ENCODE measurements at regions not wholly inside any gene's neighbourhood (a gene's known extent, or its start where the extent isn't known, plus 50 kb on each side); places are given as distances from the start of the nearest gene placed in this dataset.

GRCh38 chr7:110600956-110601355, 490.0 kb upstream of the LRRN3 start:
- TF ChIP-seq, protein P1, sequence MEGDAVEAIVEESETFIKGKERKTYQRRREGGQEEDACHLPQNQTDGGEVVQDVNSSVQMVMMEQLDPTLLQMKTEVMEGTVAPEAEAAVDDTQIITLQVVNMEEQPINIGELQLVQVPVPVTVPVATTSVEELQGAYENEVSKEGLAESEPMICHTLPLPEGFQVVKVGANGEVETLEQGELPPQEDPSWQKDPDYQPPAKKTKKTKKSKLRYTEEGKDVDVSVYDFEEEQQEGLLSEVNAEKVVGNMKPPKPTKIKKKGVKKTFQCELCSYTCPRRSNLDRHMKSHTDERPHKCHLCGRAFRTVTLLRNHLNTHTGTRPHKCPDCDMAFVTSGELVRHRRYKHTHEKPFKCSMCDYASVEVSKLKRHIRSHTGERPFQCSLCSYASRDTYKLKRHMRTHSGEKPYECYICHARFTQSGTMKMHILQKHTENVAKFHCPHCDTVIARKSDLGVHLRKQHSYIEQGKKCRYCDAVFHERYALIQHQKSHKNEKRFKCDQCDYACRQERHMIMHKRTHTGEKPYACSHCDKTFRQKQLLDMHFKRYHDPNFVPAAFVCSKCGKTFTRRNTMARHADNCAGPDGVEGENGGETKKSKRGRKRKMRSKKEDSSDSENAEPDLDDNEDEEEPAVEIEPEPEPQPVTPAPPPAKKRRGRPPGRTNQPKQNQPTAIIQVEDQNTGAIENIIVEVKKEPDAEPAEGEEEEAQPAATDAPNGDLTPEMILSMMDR (IDR thresholded peaks at IDR 0.05; ENCODE audit: insufficient read depth, low read depth, low read length), result no peak
- H3K4me3 ChIP-seq (ENCODE audit: low read depth, low read length), result no peak overlapping the region
- no peak for DNase-seq (ENCODE audit: low read depth)

DNA sequence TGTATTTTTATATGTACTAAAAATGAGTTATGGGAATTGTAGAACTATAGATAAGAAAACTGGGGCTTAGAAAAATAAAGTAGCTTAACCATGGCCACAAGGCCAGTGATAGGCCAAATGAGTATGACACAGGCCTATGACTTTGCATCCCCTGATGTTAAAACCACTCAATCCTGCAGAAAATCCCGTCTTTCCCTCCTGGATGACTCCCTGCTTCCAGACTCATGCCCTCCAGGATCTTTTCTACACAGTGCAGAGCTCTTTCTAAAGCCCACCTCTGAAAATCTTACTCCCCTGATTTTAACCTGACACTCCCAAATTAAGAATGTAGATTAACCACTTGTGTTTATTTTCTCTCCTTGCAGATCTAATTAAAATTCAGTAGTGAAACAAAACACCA, 489.2 kb upstream of the LRRN3 start:
- TF ChIP-seq, protein P1 (IDR thresholded peaks at IDR 0.05; ENCODE audit: insufficient read depth, low read depth, low read length), result no peak
- DNase-seq (ENCODE audit: low read depth), result no peak
- H3K4me3 ChIP-seq (ENCODE audit: low read depth, low read length), result no peak overlapping the region

- no peak overlapping the region for H3K4me3 ChIP-seq (ENCODE audit: low read depth, low read length)
- TF ChIP-seq, protein P1 (IDR thresholded peaks at IDR 0.05; ENCODE audit: insufficient read depth, low read depth, low read length), result no peak
- DNase-seq (ENCODE audit: low read depth), result no peak
These were observed 486.7 kb upstream of the LRRN3 start for GRCh38 chr7:110604206-110604605.

- no peak overlapping the region for H3K4me3 ChIP-seq (ENCODE audit: low read depth, low read length)
- TF ChIP-seq, protein P1 (IDR thresholded peaks at IDR 0.05; ENCODE audit: insufficient read depth, low read depth, low read length), result no peak
- no peak for DNase-seq (ENCODE audit: low read depth)
These were observed 486.0 kb upstream of the LRRN3 start for GRCh38 chr7:110604885-110605284.

- no peak overlapping the region for H3K4me3 ChIP-seq (ENCODE audit: low read depth, low read length)
- no peak for DNase-seq (ENCODE audit: low read depth)
- TF ChIP-seq, protein P1 (IDR thresholded peaks at IDR 0.05; ENCODE audit: insufficient read depth, low read depth, low read length), result no peak
These were observed 483.7 kb upstream of the LRRN3 start for GRCh38 chr7:110607050-110607857.

DNA sequence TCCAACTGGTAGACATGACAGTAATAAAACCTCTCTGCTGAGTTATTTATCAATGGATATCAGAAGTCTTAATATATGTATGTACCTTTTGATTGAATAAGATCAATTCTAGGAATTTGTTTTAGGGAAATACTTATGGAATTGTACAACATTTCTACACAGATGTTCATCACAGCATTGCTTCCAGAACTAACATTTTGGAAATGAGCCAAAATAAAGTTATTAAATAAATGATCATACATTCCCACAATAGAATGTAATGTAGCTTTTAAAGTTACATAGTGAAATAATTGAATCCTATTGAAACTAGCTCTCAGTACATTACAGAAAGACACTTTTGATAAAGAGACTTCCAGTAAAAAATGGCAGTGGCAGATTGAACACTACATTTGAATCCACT, 481.6 kb upstream of the LRRN3 start:
- DNase-seq (ENCODE audit: low read depth), result no peak
- TF ChIP-seq, protein P1 (IDR thresholded peaks at IDR 0.05; ENCODE audit: insufficient read depth, low read depth, low read length), result no peak
- H3K4me3 ChIP-seq (ENCODE audit: low read depth, low read length), result no peak overlapping the region

GRCh38 chr7:110612680-110613079, 478.2 kb upstream of the LRRN3 start:
- DNase-seq (ENCODE audit: low read depth), result no peak
- TF ChIP-seq, protein P1 (IDR thresholded peaks at IDR 0.05; ENCODE audit: insufficient read depth, low read depth, low read length), result no peak
- no peak overlapping the region for H3K4me3 ChIP-seq (ENCODE audit: low read depth, low read length)
